HG03442 (cell line): ENCODE measurements at regions not wholly inside any gene's neighbourhood (a gene's known extent, or its start where the extent isn't known, plus 50 kb on each side); places are given as distances from the start of the nearest gene placed in this dataset.
"Not testable (repeated sequence)": the region's sequence is repeated elsewhere in the genome, so short reads cannot be mapped to it uniquely, and the experiment has no call there.

ENCODE experiments used
- ATAC-seq: cut with Tn5 transposase; IDR thresholded peaks from one replicate; pipeline ENCODE4 v1.9.1; 2021; ENCODE audit warnings: mild to moderate bottlenecking, moderate library complexity; ENCODE audit not compliant: unreplicated experiment

GRCh38 chr3:130569461-130570365 lies 52.7 kb downstream of the COL6A6 start:
- no peak for ATAC-seq

DNA sequence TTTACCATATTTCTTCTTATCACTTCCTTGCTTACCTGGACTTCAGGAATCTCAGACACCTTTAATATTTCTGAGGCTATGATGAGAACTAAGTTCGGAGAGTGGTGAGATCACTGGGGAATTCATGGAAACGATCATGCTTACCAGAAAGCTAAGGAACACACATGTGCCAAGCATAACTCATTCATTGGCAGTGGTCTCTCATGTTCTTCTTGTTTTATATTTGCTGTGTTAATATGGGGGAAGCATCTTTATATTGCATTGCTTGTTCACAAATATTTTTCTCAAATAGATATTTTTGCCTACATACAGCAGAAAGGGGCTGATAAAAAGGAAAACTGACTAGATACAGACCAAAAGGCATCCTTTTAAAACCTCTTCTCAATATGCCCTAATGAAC lies 55.8 kb downstream of the COL6A6 start:
- ATAC-seq: no peak

DNA sequence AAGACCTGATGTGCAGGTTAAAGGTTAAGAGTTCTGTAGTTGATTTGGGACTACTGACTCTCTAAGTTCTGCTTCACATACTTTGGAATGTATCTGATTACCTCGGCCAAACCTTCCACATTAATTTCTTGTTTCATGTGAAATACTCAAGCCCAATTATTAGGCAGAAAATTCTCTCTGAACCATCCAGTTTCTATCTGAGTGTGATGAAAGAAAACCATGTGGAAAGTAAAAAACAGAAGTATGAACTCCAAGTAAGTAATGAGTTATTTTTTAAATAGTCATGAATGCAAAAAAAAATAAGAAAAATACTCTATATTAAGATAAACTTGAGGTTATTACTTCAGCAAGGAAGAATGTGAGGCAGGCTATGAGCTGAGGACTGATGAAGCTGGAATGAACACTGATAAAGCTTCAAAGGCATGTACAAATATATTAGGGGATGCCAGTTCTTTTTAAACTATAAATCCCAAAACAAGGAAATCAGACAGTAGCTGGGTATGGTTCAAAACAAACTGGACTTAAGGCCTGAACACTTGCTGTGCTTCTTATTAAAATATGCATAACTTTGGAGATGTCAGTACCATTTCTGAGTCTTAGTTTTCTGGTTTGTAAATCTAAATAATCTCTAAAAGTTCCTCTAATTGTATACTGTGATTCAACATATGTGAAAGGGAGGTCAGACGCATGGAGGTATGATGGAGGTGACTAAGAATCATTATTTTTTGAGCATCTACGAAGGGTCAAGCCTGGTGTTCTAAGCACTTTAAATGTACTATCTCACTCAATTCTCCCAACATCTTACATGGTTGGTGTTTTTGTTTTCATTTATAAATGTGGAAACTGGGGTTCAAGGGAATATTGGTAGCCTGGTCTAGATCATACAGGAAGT lies 59.6 kb downstream of the COL6A6 start:
- no peak for ATAC-seq

DNA sequence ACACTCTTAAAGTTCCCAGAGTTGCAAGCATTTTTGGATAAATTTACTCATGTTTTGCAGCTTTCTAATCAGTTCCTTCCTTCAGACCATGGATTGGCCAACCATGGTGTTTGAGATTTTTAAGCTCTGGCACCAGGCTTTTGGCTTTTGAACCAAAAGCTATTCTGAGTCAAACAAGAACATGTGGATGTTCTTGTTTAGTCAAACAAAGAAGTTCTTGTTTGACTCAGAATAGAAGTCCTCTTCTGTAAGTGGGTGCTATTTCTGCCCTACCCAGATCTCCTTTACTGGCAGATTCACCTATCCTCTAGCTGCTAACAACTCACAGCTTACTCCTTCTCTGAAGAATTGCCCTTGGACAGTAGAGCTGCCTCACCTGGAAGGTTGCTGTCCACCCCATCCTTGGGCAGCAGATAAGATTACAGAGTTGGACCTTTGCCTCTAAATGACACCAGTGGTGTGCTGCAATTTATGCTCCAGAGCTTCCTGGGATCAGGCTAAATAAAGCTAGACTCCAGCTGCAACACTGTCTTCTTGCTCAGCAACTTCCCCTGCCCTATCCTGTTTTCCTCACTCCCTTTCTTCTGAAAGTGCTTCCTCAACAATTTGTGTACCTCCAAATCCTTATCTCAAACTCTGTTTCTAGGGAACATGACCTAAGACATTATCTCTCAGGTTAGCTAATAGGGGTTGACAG lies 65.6 kb downstream of the COL6A6 start:
- ATAC-seq: peak; percentile 98

- ATAC-seq: not testable (repeated sequence)
Measured at GRCh38 chr3:130594749-130595148, 77.8 kb downstream of the COL6A6 start.

DNA sequence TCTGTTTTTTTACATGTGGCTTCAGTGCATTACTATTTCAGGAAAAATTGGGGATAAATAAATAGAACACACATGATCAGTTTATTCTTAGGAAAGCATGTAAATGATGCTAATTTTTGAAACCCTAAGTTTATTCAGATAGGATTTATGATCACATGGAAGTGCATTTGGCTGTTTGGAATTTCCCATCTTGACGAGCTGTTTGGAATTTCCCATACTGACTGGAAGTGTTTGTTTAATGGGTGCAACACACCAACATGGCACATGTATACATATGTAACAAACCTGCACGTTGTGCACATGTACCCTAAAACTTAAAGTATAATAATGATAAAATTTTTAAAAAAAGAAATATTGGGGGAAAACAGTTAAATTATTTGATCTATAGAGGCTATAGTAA lies 79.5 kb downstream of the COL6A6 start:
- ATAC-seq: no peak

GRCh38 chr3:130601442-130601971 lies 84.5 kb downstream of the COL6A6 start:
- no peak for ATAC-seq

- ATAC-seq: no peak
Measured at GRCh38 chr3:130604806-130605205, 87.8 kb downstream of the COL6A6 start.

DNA sequence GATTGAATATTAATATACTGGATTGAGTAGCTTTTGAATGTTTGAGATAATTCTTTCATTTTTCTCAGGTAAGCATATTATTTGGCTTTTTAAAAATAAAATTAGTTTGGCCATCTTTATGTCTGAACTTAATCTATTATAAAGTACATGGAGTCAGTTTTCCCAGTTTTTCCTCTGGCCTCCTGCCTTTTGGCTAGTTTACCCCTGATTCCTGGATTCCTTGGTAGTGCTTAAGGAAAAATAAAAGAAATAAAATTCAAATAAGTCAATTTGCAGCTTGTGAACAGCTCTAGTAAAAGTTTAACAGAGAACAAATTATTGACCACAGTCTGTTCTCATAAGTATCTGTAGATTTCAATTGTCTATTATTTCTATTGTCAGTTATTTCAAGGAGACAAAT lies 89.4 kb downstream of the COL6A6 start:
- ATAC-seq: no peak

GRCh38 chr3:130607553-130608154 lies 90.7 kb downstream of the COL6A6 start:
- ATAC-seq: no peak

DNA sequence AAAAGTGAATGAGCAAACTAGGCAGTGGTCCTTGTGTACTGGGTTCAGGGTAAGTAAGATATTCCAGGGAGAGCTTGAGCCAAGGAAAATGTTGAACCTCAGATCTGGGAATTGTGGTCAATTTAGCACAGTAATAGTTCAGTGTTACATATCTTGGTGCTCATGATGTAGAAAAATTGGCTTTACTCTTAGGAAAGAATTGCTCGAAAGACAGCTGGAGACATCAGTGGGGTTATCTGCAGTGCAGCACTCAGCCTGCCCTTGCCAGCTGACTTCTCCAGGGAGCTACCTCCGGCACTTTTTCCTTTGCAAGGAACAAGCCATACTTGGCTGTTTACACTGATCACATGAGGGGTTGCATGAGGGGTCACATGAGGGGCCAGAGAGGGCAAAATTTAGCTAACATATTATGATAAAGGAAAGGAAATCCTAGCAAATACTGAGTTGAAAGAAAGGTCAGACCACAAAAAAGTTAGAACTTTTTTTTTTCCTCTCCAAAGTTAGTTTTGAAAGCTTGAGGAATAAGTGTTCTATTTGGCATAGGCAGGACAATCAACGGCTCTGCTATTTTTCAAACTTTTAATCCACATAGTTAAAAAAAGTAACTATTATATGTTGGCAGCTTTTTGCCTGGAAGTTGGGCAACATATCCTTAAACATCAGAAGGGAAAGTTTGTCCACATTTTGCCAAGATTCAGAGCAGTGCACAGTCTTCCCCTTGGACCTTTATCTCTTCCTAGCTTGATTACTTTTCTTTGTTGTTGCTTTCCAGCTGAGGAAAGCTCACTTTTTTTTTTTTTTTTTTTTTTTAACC lies 92.4 kb downstream of the COL6A6 start:
- no peak for ATAC-seq

DNA sequence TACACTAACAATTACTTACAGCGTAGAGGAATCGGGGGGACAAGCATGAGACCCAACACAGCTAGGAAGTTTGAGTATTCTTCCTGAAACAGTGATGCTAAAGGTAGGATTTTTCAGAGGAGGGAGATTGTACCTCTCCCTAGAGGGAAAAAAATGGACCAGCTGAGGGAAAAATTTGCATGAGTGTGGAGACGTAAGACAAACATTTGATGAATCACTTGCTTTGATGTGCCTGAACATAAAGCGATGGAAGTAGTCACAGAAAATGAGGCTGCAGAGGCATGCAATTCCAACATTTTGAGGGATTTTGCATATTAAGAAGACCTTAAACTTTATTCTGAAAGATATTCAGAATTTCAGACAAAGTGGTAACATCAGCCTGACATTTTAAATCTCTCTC lies 102.2 kb downstream of the COL6A6 start:
- ATAC-seq: no peak

DNA sequence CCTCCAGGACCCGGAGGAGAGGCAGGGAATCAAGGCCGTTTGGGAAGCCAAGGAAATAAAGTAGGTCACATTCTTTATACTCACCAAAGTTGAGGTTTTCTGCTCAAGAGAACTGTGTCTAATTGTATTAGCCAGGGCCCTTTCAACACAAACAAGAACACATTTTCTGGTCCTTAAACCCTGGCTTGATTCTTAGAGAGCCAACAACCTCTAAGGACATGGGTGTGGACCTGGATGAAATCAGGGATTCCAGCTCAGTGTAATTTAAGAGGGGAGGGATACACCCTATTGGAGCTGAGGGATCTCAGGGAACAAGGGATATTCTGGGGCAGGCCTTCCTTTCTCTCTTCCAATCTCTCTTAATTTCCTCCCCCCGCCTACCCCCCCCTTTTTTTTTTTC lies 104.8 kb downstream of the COL6A6 start:
- no peak for ATAC-seq

- no peak for ATAC-seq
Measured at GRCh38 chr3:130626049-130626448, 109.1 kb downstream of the COL6A6 start.

DNA sequence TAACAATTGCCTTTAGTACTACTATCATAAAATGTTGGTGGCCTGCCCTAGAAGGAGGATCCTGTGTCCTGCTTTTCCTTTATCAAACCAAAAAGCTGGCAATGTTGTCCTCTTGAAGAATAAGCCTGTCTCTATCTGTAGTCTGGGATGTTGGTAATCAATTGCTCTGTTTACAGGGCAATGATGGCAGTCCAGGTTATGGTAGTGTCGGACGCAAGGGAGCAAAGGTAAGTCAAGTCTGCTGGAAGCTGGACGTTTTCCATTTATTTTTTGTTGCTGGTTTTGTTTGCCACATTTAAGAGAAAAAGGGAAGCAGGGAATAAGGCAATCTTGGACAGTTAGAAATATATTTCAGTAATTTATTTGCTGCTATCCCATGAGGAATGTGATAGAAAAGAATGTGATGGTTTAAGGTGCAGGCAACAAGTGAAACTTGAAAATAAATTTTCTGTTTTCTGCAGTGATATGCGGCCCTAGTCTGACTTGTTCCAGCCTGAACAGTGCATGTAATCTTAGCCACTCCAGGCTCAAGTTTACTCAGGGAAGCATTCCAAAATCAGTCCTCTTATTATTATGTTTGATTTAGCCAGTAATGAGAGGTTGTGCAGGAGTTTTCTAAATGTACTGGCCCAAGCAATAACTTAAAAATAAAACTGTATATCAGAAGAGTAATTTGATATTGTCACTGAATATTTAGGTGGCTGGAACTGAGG lies 110.3 kb downstream of the COL6A6 start:
- no peak for ATAC-seq

GRCh38 chr3:130627882-130628281 lies 110.9 kb downstream of the COL6A6 start:
- ATAC-seq: no peak
